ENCODE measurements at regions not wholly inside any gene's neighbourhood (a gene's known extent, or its start where the extent isn't known, plus 50 kb on each side); places are given as distances from the start of the nearest gene placed in this dataset.
"Not testable (repeated sequence)": the region's sequence is repeated elsewhere in the genome, so short reads cannot be mapped to it uniquely, and the experiment has no call there.

- DNase-seq (ENCODE audit: low read depth in 2 of 2): no peak
Observed at GRCh38 chr12:19666070-19666469, 226.8 kb downstream of the AEBP2 start.

GRCh38 chr12:19669793-19670192 is 230.5 kb downstream of the AEBP2 start:
- no peak for DNase-seq (ENCODE audit: low read depth in 2 of 2)

GRCh38 chr12:19671695-19672094 is 232.4 kb downstream of the AEBP2 start:
- no peak for DNase-seq (ENCODE audit: low read depth in 2 of 2)

GRCh38 chr12:19674437-19674836 is 235.1 kb downstream of the AEBP2 start:
- DNase-seq (ENCODE audit: low read depth in 2 of 2): no peak

- no peak for DNase-seq (ENCODE audit: low read depth in 2 of 2)
Observed at GRCh38 chr12:19675361-19675760, 236.1 kb downstream of the AEBP2 start.

GRCh38 chr12:19678501-19678900 is 239.2 kb downstream of the AEBP2 start:
- not testable (repeated sequence) for DNase-seq (ENCODE audit: low read depth in 2 of 2)

GRCh38 chr12:19681007-19681406 is 241.7 kb downstream of the AEBP2 start:
- DNase-seq (ENCODE audit: low read depth in 2 of 2): no peak

GRCh38 chr12:19683178-19683927 is 244.1 kb downstream of the AEBP2 start:
- no peak for DNase-seq (ENCODE audit: low read depth in 2 of 2)

- DNase-seq (ENCODE audit: low read depth in 2 of 2): no peak
Observed at GRCh38 chr12:19687371-19687770, 248.1 kb downstream of the AEBP2 start.

GRCh38 chr12:19688532-19688931 is 249.2 kb downstream of the AEBP2 start:
- no peak for DNase-seq (ENCODE audit: low read depth in 2 of 2)

GRCh38 chr12:19689226-19689625 is 249.9 kb downstream of the AEBP2 start:
- DNase-seq (ENCODE audit: low read depth in 2 of 2): no peak

GRCh38 chr12:19689801-19690472 is 250.6 kb downstream of the AEBP2 start:
- no peak for DNase-seq (ENCODE audit: low read depth in 2 of 2)

- DNase-seq (ENCODE audit: low read depth in 2 of 2): no peak
Observed at GRCh38 chr12:19692091-19692490, 252.8 kb downstream of the AEBP2 start.

GRCh38 chr12:19692566-19692965 is 253.3 kb downstream of the AEBP2 start:
- DNase-seq (ENCODE audit: low read depth in 2 of 2): no peak

- no peak for DNase-seq (ENCODE audit: low read depth in 2 of 2)
Observed at GRCh38 chr12:19694627-19695026, 255.3 kb downstream of the AEBP2 start.

- no peak for DNase-seq (ENCODE audit: low read depth in 2 of 2)
Observed at GRCh38 chr12:19695244-19696098, 256.2 kb downstream of the AEBP2 start.

- no peak for DNase-seq (ENCODE audit: low read depth in 2 of 2)
Observed at GRCh38 chr12:19700969-19701368, 261.7 kb downstream of the AEBP2 start.

GRCh38 chr12:19704966-19705365 is 265.7 kb downstream of the AEBP2 start:
- no peak for DNase-seq (ENCODE audit: low read depth in 2 of 2)

GRCh38 chr12:19706936-19707335 is 267.6 kb downstream of the AEBP2 start:
- DNase-seq (ENCODE audit: low read depth in 2 of 2): no peak

GRCh38 chr12:19707948-19708409 is 268.7 kb downstream of the AEBP2 start:
- no peak for DNase-seq (ENCODE audit: low read depth in 2 of 2)

GRCh38 chr12:19709889-19710288 is 270.6 kb downstream of the AEBP2 start:
- DNase-seq (ENCODE audit: low read depth in 2 of 2): no peak

Data from stimulated activated CD4-positive, alpha-beta T cell treated with anti-CD3 and anti-CD28 coated beads, Interleukin-12 subunit alpha, Interleukin-12 subunit beta, amount 100 ng/mL, for 24 hours (primary cell).